ENCODE measurements at regions not wholly inside any gene's neighbourhood (a gene's known extent, or its start where the extent isn't known, plus 50 kb on each side); places are given as distances from the start of the nearest gene placed in this dataset.

DNA sequence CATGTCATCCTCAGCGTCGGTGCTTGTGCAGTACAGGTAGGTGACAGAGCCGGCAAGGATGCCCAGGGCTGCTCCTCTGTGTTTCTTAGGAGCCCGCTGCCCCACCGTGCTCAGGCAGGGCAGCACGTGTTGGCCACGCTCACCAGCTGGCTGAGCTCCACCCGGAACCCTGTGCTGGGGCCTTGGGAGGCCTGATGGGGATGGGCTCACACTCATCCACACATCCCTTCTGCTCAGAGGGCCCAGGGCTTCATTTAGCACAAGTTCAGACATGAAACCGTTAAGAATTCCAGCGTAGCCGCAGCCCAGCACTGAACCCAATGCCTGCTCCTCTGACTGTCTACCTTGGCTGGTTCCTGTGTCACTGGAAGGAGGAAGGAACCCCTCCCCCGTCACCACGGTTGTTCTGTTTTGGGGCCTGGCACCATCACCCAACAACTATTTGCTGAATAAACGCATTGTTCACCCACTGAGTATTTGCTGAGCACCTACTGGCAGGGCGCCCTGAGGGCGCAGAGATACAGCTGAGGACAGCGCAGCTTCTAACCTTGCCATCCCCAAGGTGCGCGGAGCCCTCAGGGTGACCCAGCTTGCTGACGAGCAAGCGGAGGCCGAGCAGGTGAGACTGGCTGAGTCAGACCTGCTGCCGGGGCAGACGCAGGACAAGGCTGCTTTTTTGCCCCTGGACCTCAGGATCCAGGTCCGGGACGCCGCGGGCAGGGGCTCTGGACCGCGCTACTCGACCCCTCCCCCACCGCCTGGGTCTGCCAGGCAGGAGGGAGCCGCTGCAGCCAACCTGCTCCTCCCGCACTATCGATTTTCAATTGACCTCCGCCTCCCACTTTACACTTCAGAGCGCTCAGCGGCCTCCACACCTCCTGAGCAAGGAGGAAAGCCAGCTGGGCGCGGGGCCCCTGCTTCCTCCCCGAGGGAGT lies 50.6 kb upstream of the RET start:
- H3K27me3 ChIP-seq: no peaks in the 10 kb centered on the region
- no peaks in the 10 kb centered on the region for H3K9me3 ChIP-seq
- DNase-seq: no peak
- WGBS, 2 donors: 31 to 33% methylated on average over 17 to 40 of the region's 41 CpGs
- H3K36me3 ChIP-seq (ENCODE audit: low read depth, missing control alignments): no peaks in the 10 kb centered on the region
- intact Hi-C loops (cut with DNase I; ENCODE audit: low total_unique reads): no loop called here
- no peaks in the 10 kb centered on the region for H3K4me1 ChIP-seq
- no peak for TF ChIP-seq CTCF (IDR thresholded peaks at IDR 0.05)
- TF ChIP-seq POLR2A (IDR thresholded peaks at IDR 0.05): no peak
- H3K4me3 ChIP-seq: no peak overlapping the region
- no peak overlapping the region for H3K27ac ChIP-seq

Small RNA genes in the stretch of these regions (microRNA-seq; reads per million reads assigned to microRNA genes)
- 0.69 to 0.70 reads per million in 2 donors for gene MIR5100 (ENCODE audit: borderline number of aligned reads in 2 of 2, borderline replicate concordance in 1 of 2)

Small RNA genes in the stretch of these regions (small RNA-seq; reads per million reads assigned to genes)
- 0 reads per million in 2 donors for gene MIR5100

All from testis (tissue), 2 donors.